Upper lobe of left lung (tissue), 4 donors: ENCODE measurements at regions not wholly inside any gene's neighbourhood (a gene's known extent, or its start where the extent isn't known, plus 50 kb on each side); places are given as distances from the start of the nearest gene placed in this dataset.

Experiments
- CTCF ChIP-seq, 6 experiments: fragments of 450-650 bp in 4 of 6; fragments of 200-600 bp in 2 of 6; sonication (generic) in 2 of 6; IDR thresholded peaks; one replicate each; pipeline ENCODE4 v1.5.1; 2016 to 2019; ENCODE audit warnings: antibody characterized with exemption in 6 of 6
- POLR2A ChIP-seq, 4 donors: fragments of 450-650 bp; IDR thresholded peaks; one replicate each; pipeline ENCODE4 v1.5.1; 2016 to 2017; ENCODE audit warnings: antibody characterized with exemption in 4 of 4, mild to moderate bottlenecking in 2 of 4

GRCh38 chr13:48849515-48849914 is 126.2 kb upstream of the FNDC3A start:
- no peak for TF ChIP-seq CTCF (IDR thresholded peaks at IDR 0.05)
- TF ChIP-seq POLR2A (IDR thresholded peaks at IDR 0.05), result no peak
